ENCODE measurements at regions not wholly inside any gene's neighbourhood (a gene's known extent, or its start where the extent isn't known, plus 50 kb on each side); places are given as distances from the start of the nearest gene placed in this dataset.

DNA sequence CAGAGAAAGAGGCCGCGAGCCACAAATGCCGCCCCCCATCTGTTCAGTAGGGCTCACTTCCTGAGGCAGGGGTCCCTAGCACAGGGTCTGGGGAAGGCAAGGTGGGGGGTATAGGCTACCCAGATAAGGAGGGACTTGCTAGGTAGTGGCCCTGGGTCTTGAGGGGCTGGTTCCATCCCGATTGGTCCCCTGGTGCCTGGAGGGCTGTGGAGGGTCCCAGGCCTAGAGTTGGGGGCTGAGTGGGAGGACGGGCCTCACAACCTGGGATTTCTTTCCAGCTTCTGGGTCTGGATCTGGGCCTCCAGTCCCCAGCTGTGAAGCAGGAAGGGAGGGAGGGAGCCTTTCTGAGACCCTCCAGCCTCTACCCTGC, 75.1 kb upstream of the EN2 start:
- no peak for ATAC-seq
- Histone ChIP-seq H3K27ac (ENCODE audit: low read depth) (no peak overlapping the region), H3K4me1 (ENCODE audit: insufficient read depth) (peaks cover 33% of the 10 kb centered on the region), H3F3A (replicated peaks; ENCODE audit: low read depth) (peaks cover 19% of the 10 kb centered on the region), H3K4me3 (peak overlapping the region; percentile 46; the same call in 1 of the 2 replicates), H3K4me2 (peak overlapping the region; percentile 71; the same call in 1 of the 2 replicates), H4K20me1 (replicated peaks; ENCODE audit: insufficient read depth) (peaks cover 19% of the 10 kb centered on the region), H3K27me3 (ENCODE audit: insufficient read depth) (peaks cover 74% of the 10 kb centered on the region), H3K36me3 (ENCODE audit: insufficient read depth) (no peaks in the 10 kb centered on the region), H3K79me2 (replicated peaks; ENCODE audit: insufficient read depth) (no peaks in the 10 kb centered on the region), H3K9me2 (ENCODE audit: insufficient read depth) (no peaks in the 10 kb centered on the region), H2AFZ (no peak overlapping the region)
- Mint-ChIP-seq H3K4me1 (peaks cover 31% of the 10 kb centered on the region), H3K9me3 (no peaks in the 10 kb centered on the region; the same call in 1 of the 3 replicates), H3K4me3 (no peak overlapping the region), H3K36me3 (ENCODE audit: low read depth) (no peaks in the 10 kb centered on the region), H3K27ac (no peak overlapping the region), H3K27me3 (ENCODE audit: insufficient read depth, low read depth, poor library complexity) (peaks cover 90% of the 10 kb centered on the region)
- DNase-seq (ENCODE audit: low spot score), result no peak
- TF ChIP-seq POLR2AphosphoS5 (IDR thresholded peaks at IDR 0.05; ENCODE audit: low read depth) (no peak), ETS1 (IDR thresholded peaks at IDR 0.05) (no peak), ZNF462 (CRISPR knock-in tag; IDR thresholded peaks at IDR 0.05) (no peak), REST (IDR thresholded peaks at IDR 0.05; ENCODE audit: unreplicated experiment) (no peak), NANOG (IDR thresholded peaks at IDR 0.05; ENCODE audit: borderline replicate concordance) (no peak), EZH2phosphoT487 (IDR thresholded peaks at IDR 0.05; ENCODE audit: unreplicated experiment) (no peak)

Data from GM23338 (cell line).